ENCODE measurements at regions not wholly inside any gene's neighbourhood (a gene's known extent, or its start where the extent isn't known, plus 50 kb on each side); places are given as distances from the start of the nearest gene placed in this dataset.
A peak's percentile ranks its signal among the peaks of the same experiment; 100 is the strongest.

GRCh38 chr6:134449004-134449403, 131.1 kb upstream of the SGK1 start:
- Histone ChIP-seq H3K4me1 (peaks cover 0 to 2% (median 0%) of the 10 kb centered on the region in 4 donors), H3K36me3 (no peaks in the 10 kb centered on the region), H3K9me3 (no peaks in the 10 kb centered on the region), H3K27ac (no peak overlapping the region), H3K27me3 (no peaks in the 10 kb centered on the region), H3K4me3 (no peak overlapping the region)
- DNase-seq (no peak), ATAC-seq (no peak)
- 100% methylated on average over 1 of the region's 1 CpG for WGBS (ENCODE audit: insufficient coverage, low coverage, low lambda C conversion rate, missing lambda C conversion rate)
- intact Hi-C loops (cut with DNase I): no loop called here
- TF ChIP-seq, protein P1, sequence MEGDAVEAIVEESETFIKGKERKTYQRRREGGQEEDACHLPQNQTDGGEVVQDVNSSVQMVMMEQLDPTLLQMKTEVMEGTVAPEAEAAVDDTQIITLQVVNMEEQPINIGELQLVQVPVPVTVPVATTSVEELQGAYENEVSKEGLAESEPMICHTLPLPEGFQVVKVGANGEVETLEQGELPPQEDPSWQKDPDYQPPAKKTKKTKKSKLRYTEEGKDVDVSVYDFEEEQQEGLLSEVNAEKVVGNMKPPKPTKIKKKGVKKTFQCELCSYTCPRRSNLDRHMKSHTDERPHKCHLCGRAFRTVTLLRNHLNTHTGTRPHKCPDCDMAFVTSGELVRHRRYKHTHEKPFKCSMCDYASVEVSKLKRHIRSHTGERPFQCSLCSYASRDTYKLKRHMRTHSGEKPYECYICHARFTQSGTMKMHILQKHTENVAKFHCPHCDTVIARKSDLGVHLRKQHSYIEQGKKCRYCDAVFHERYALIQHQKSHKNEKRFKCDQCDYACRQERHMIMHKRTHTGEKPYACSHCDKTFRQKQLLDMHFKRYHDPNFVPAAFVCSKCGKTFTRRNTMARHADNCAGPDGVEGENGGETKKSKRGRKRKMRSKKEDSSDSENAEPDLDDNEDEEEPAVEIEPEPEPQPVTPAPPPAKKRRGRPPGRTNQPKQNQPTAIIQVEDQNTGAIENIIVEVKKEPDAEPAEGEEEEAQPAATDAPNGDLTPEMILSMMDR (IDR thresholded peaks at IDR 0.05): no peak
- no peak for TF ChIP-seq POLR2A (IDR thresholded peaks at IDR 0.05)

GRCh38 chr6:134447883-134448387, 130.0 kb upstream of the SGK1 start:
- Histone ChIP-seq H3K4me3 (no peak overlapping the region), H3K27ac (no peak overlapping the region), H3K27me3 (no peaks in the 10 kb centered on the region), H3K9me3 (no peaks in the 10 kb centered on the region), H3K4me1 (no peaks in the 10 kb centered on the region), H3K36me3 (no peaks in the 10 kb centered on the region)
- 51% methylated on average over 3 of the region's 3 CpGs for WGBS (ENCODE audit: insufficient coverage, low coverage, low lambda C conversion rate, missing lambda C conversion rate)
- ATAC-seq (peak in 1 of 4 donors; percentile 45), DNase-seq (no peak)
- intact Hi-C loops (cut with DNase I): no loop called here
- TF ChIP-seq, protein P1 (IDR thresholded peaks at IDR 0.05): no peak
- TF ChIP-seq POLR2A (IDR thresholded peaks at IDR 0.05): no peak

- Histone ChIP-seq H3K9me3 (no peaks in the 10 kb centered on the region), H3K27me3 (no peaks in the 10 kb centered on the region), H3K36me3 (no peaks in the 10 kb centered on the region), H3K4me3 (no peak overlapping the region), H3K27ac (no peak overlapping the region), H3K4me1 (no peaks in the 10 kb centered on the region)
- DNase-seq (no peak), ATAC-seq (no peak)
- no peak for TF ChIP-seq POLR2A (IDR thresholded peaks at IDR 0.05)
- intact Hi-C loops (cut with DNase I): no loop called here
- WGBS (ENCODE audit: insufficient coverage, low coverage, low lambda C conversion rate, missing lambda C conversion rate): 54% methylated on average over 3 of the region's 3 CpGs
Measured at GRCh38 chr6:134447423-134447822, 129.5 kb upstream of the SGK1 start.

- Histone ChIP-seq H3K27ac (no peak overlapping the region), H3K4me1 (no peaks in the 10 kb centered on the region), H3K4me3 (no peak overlapping the region), H3K36me3 (no peaks in the 10 kb centered on the region), H3K27me3 (no peaks in the 10 kb centered on the region), H3K9me3 (no peaks in the 10 kb centered on the region)
- WGBS (ENCODE audit: insufficient coverage, low coverage, low lambda C conversion rate, missing lambda C conversion rate): 60% methylated on average over 3 of the region's 3 CpGs
- no peak for DNase-seq
- intact Hi-C loops (cut with DNase I): no loop called here
- TF ChIP-seq, protein P1 (IDR thresholded peaks at IDR 0.05): no peak
- TF ChIP-seq POLR2A (IDR thresholded peaks at IDR 0.05): no peak
- ATAC-seq: no peak
Measured at GRCh38 chr6:134446896-134447295, 129.0 kb upstream of the SGK1 start.

GRCh38 chr6:134446218-134446848, 128.4 kb upstream of the SGK1 start:
- no peak for ATAC-seq
- WGBS (ENCODE audit: insufficient coverage, low coverage, low lambda C conversion rate, missing lambda C conversion rate): 66% methylated on average over 6 of the region's 6 CpGs
- H3K27ac ChIP-seq: no peak overlapping the region
- DNase-seq: no peak
- no peaks in the 10 kb centered on the region for H3K27me3 ChIP-seq
- no peaks in the 10 kb centered on the region for H3K9me3 ChIP-seq
- TF ChIP-seq, protein P1 (IDR thresholded peaks at IDR 0.05): no peak
- no peak for TF ChIP-seq POLR2A (IDR thresholded peaks at IDR 0.05)
- no peaks in the 10 kb centered on the region for H3K36me3 ChIP-seq
- intact Hi-C loops (cut with DNase I): no loop called here
- no peak overlapping the region for H3K4me3 ChIP-seq
- no peaks in the 10 kb centered on the region for H3K4me1 ChIP-seq

Measured in right lobe of liver (tissue), 6 donors.